ENCODE measurements at regions not wholly inside any gene's neighbourhood (a gene's known extent, or its start where the extent isn't known, plus 50 kb on each side); places are given as distances from the start of the nearest gene placed in this dataset.

GRCh38 chr4:11628093-11628725, 199.5 kb upstream of the HS3ST1 start:
- DNase-seq (ENCODE audit: extremely low read depth, low read depth): no peak

- no peak for DNase-seq (ENCODE audit: extremely low read depth, low read depth)
Measured at GRCh38 chr4:11626066-11626465, 197.4 kb upstream of the HS3ST1 start.

GRCh38 chr4:11625211-11625610, 196.5 kb upstream of the HS3ST1 start:
- no peak for DNase-seq (ENCODE audit: extremely low read depth, low read depth)

GRCh38 chr4:11624370-11624769, 195.7 kb upstream of the HS3ST1 start:
- DNase-seq (ENCODE audit: extremely low read depth, low read depth): no peak

GRCh38 chr4:11623726-11624037, 195.0 kb upstream of the HS3ST1 start:
- DNase-seq (ENCODE audit: extremely low read depth, low read depth): no peak

- no peak for DNase-seq (ENCODE audit: extremely low read depth, low read depth)
Measured at GRCh38 chr4:11622961-11623725, 194.4 kb upstream of the HS3ST1 start.

- no peak for DNase-seq (ENCODE audit: extremely low read depth, low read depth)
Measured at GRCh38 chr4:11620861-11621260, 192.2 kb upstream of the HS3ST1 start.

- no peak for DNase-seq (ENCODE audit: extremely low read depth, low read depth)
Measured at GRCh38 chr4:11618666-11619282, 190.1 kb upstream of the HS3ST1 start.

- DNase-seq (ENCODE audit: extremely low read depth, low read depth): no peak
Measured at GRCh38 chr4:11616856-11617255, 188.2 kb upstream of the HS3ST1 start.

- no peak for DNase-seq (ENCODE audit: extremely low read depth, low read depth)
Measured at GRCh38 chr4:11615601-11616000, 186.9 kb upstream of the HS3ST1 start.

GRCh38 chr4:11614426-11614825, 185.7 kb upstream of the HS3ST1 start:
- no peak for DNase-seq (ENCODE audit: extremely low read depth, low read depth)

GRCh38 chr4:11611868-11612267, 183.2 kb upstream of the HS3ST1 start:
- no peak for DNase-seq (ENCODE audit: extremely low read depth, low read depth)

GRCh38 chr4:11609751-11610150, 181.1 kb upstream of the HS3ST1 start:
- DNase-seq (ENCODE audit: extremely low read depth, low read depth): no peak

- no peak for DNase-seq (ENCODE audit: extremely low read depth, low read depth)
Measured at GRCh38 chr4:11608992-11609391, 180.3 kb upstream of the HS3ST1 start.

- no peak for DNase-seq (ENCODE audit: extremely low read depth, low read depth)
Measured at GRCh38 chr4:11606078-11606477, 177.4 kb upstream of the HS3ST1 start.

- DNase-seq (ENCODE audit: extremely low read depth, low read depth): no peak
Measured at GRCh38 chr4:11605597-11605996, 176.9 kb upstream of the HS3ST1 start.

GRCh38 chr4:11604821-11605220, 176.1 kb upstream of the HS3ST1 start:
- DNase-seq (ENCODE audit: extremely low read depth, low read depth): no peak

- no peak for DNase-seq (ENCODE audit: extremely low read depth, low read depth)
Measured at GRCh38 chr4:11603591-11604194, 175.0 kb upstream of the HS3ST1 start.

GRCh38 chr4:11602606-11603340, 174.1 kb upstream of the HS3ST1 start:
- no peak for DNase-seq (ENCODE audit: extremely low read depth, low read depth)

GRCh38 chr4:11599064-11599463, 170.4 kb upstream of the HS3ST1 start:
- DNase-seq (ENCODE audit: extremely low read depth, low read depth): no peak

GRCh38 chr4:11598591-11598990, 169.9 kb upstream of the HS3ST1 start:
- no peak for DNase-seq (ENCODE audit: extremely low read depth, low read depth)
